Neuronal stem cell (in vitro differentiated cells): ENCODE measurements at regions not wholly inside any gene's neighbourhood (a gene's known extent, or its start where the extent isn't known, plus 50 kb on each side); places are given as distances from the start of the nearest gene placed in this dataset.

Experiments
- DNase-seq: peaks from one replicate; pipeline ENCODE4 v3.0.0-alpha.2; 2013; ENCODE audit warnings: low spot score
- H2AFZ ChIP-seq: one replicate; pipeline ENCODE4 v1.6.1; 2013; ENCODE audit warnings: mild to moderate bottlenecking, low read length, inconsistent platforms
- H2AK5ac ChIP-seq: 2 replicates; pipeline ENCODE4 v1.6.1; 2013; ENCODE audit warnings: low read depth, mild to moderate bottlenecking, inconsistent platforms, low read length, moderate library complexity, mixed read lengths
- H2BK120ac ChIP-seq: 2 replicates; pipeline ENCODE4 v1.6.1; 2013; ENCODE audit warnings: low read depth, mild to moderate bottlenecking, inconsistent platforms, low read length, moderate library complexity, mixed read lengths
- H2BK12ac ChIP-seq: one replicate; pipeline ENCODE4 v1.6.1; 2013; ENCODE audit warnings: low read length, inconsistent platforms
- H2BK15ac ChIP-seq: 2 replicates; pipeline ENCODE4 v1.6.1; 2013; ENCODE audit warnings: mild to moderate bottlenecking, low read length, inconsistent platforms, mixed read lengths
- H2BK5ac ChIP-seq: one replicate; pipeline ENCODE4 v1.6.1; 2013; ENCODE audit warnings: inconsistent platforms, mild to moderate bottlenecking, low read length, moderate library complexity
- H3K14ac ChIP-seq: one replicate; pipeline ENCODE4 v1.6.1; 2013; ENCODE audit warnings: low read length, inconsistent platforms
- H3K18ac ChIP-seq: 2 replicates; pipeline ENCODE4 v1.6.1; 2013; ENCODE audit warnings: low read length, inconsistent platforms
- H3K23ac ChIP-seq: 2 replicates; pipeline ENCODE4 v1.6.1; 2013; ENCODE audit warnings: low read depth, mild to moderate bottlenecking, mixed read lengths, low read length, inconsistent platforms; ENCODE audit not compliant: poor library complexity
- H3K27ac ChIP-seq: replicated peaks from 3 replicates; pipeline ENCODE4 v1.5.1; 2013; ENCODE audit warnings: low read length, inconsistent platforms
- H3K27me3 ChIP-seq, 3 experiments: 2 replicates each; pipeline ENCODE4 v1.6.1; 2013; ENCODE audit warnings: low read length in 3 of 3, mild to moderate bottlenecking in 2 of 3, inconsistent platforms in 1 of 3, low read depth in 1 of 3, mixed read lengths in 1 of 3, moderate library complexity in 1 of 3; ENCODE audit not compliant: control insufficient read depth in 3 of 3, insufficient read depth in 3 of 3
- H3K36me3 ChIP-seq, 2 donors: replicated peaks in 1 of 2; 2 replicates each; pipeline ENCODE4 v1.6.1; 2013; ENCODE audit warnings: low read length in 2 of 2; ENCODE audit not compliant: control insufficient read depth in 2 of 2, insufficient read depth in 2 of 2
- H3K4ac ChIP-seq: 2 replicates; pipeline ENCODE4 v1.6.1; 2013; ENCODE audit warnings: inconsistent platforms, mild to moderate bottlenecking, low read length, moderate library complexity
- H3K4me1 ChIP-seq, 2 donors: 1 replicate in 1 of 2; 2 replicates in 1 of 2; pipeline ENCODE4 v1.6.1; 2013; ENCODE audit warnings: low read length in 2 of 2, low read depth in 1 of 2; ENCODE audit not compliant: control insufficient read depth in 2 of 2, insufficient read depth in 1 of 2
- H3K4me2 ChIP-seq: one replicate; pipeline ENCODE4 v1.6.1; 2013; ENCODE audit warnings: mild to moderate bottlenecking, low read length, inconsistent platforms; ENCODE audit not compliant: insufficient read depth, poor library complexity, severe bottlenecking
- H3K4me3 ChIP-seq, 2 donors: 2 replicates each; pipeline ENCODE4 v1.5.1; 2013; ENCODE audit warnings: low read length in 2 of 2, mild to moderate bottlenecking in 2 of 2, inconsistent platforms in 1 of 2, moderate library complexity in 1 of 2
- H3K79me1 ChIP-seq: one replicate; pipeline ENCODE4 v1.6.1; 2013; ENCODE audit warnings: low read depth, mild to moderate bottlenecking, inconsistent platforms, low read length, moderate library complexity
- H3K9ac ChIP-seq: one replicate; pipeline ENCODE4 v1.6.1; 2013; ENCODE audit warnings: mild to moderate bottlenecking, low read depth, low read length, inconsistent platforms; ENCODE audit not compliant: poor library complexity
- H3K9me3 ChIP-seq, 2 donors: replicated peaks in 1 of 2; 2 replicates each; pipeline versions ENCODE3 to v1.6.1; 2013; ENCODE audit warnings: low read length in 2 of 2, mild to moderate bottlenecking in 2 of 2, inconsistent platforms in 1 of 2, low read depth in 1 of 2, mixed read lengths in 1 of 2, moderate library complexity in 1 of 2; ENCODE audit not compliant: control insufficient read depth in 2 of 2, insufficient read depth in 1 of 2
- H4K8ac ChIP-seq: one replicate; pipeline ENCODE4 v1.6.1; 2013; ENCODE audit warnings: low read depth, mild to moderate bottlenecking, inconsistent platforms, low read length, moderate library complexity
- H4K91ac ChIP-seq: one replicate; pipeline ENCODE4 v1.6.1; 2013; ENCODE audit warnings: low read length, low read depth, mild to moderate bottlenecking, inconsistent platforms; ENCODE audit not compliant: poor library complexity
- WGBS, 2 donors: extraction: QIAGEN DNeasy Blood & Tissue Kit; methylation state at CpG; one replicate each; pipeline ENCODE4 v1.1.7; 2013; ENCODE audit warnings: missing lambda C conversion rate in 2 of 2, mixed read lengths in 1 of 2; ENCODE audit not compliant: insufficient read length in 2 of 2, insufficient replicate concordance in 1 of 2; ENCODE audit errors: extremely low coverage in 2 of 2; 5-methylcytosine and 5-hydroxymethylcytosine counted together

GRCh38 chr4:16437836-16438235 lies 211.6 kb upstream of the TAPT1 start:
- H3K23ac ChIP-seq = no peak overlapping the region
- H4K8ac ChIP-seq = no peak overlapping the region
- no peak overlapping the region for H2AK5ac ChIP-seq
- H3K4me3 ChIP-seq = no peak overlapping the region
- H2AFZ ChIP-seq = no peak overlapping the region
- no peak for DNase-seq
- no peak overlapping the region for H3K18ac ChIP-seq
- H3K9me3 ChIP-seq = peaks cover 0 to 2% of the 10 kb centered on the region in 2 donors
- H3K27ac ChIP-seq = no peak overlapping the region
- H3K36me3 ChIP-seq = no peaks in the 10 kb centered on the region
- no peak overlapping the region for H3K14ac ChIP-seq
- H3K4ac ChIP-seq = no peak overlapping the region
- H3K27me3 ChIP-seq = no peaks in the 10 kb centered on the region
- H4K91ac ChIP-seq = no peak overlapping the region
- H3K4me1 ChIP-seq = no peaks in the 10 kb centered on the region
- H3K4me2 ChIP-seq = no peak overlapping the region
- H2BK15ac ChIP-seq = no peak overlapping the region
- H3K79me1 ChIP-seq = no peaks in the 10 kb centered on the region
- WGBS, 2 donors = no CpG with 5 or more reads among the region's 2 CpGs
- no peak overlapping the region for H2BK5ac ChIP-seq
- H3K9ac ChIP-seq = no peak overlapping the region
- no peak overlapping the region for H2BK12ac ChIP-seq
- H2BK120ac ChIP-seq = no peak overlapping the region

DNA sequence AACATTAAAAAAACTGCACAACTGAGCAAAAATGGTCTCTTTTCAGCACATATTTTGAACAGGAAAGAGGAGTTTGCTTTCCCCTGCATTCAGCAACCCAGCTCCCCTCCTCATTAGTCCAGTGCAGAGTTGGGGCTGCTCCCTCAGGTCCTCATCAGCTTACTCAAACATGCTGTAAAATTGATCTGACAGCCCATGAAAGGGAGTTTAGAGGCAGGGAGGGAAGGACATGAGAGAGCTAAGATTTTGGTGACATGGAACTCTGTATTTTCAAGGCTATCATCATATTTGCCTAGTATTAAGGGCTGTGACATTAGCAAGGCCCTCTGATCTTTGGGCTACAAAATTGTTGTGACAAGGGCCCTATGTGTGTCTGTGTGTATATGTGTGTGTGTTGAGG lies 205.6 kb upstream of the TAPT1 start:
- H2AK5ac ChIP-seq = no peak overlapping the region
- H4K91ac ChIP-seq = no peak overlapping the region
- no peak overlapping the region for H3K14ac ChIP-seq
- H3K4ac ChIP-seq = no peak overlapping the region
- no peaks in the 10 kb centered on the region for H3K27me3 ChIP-seq
- no peaks in the 10 kb centered on the region for H3K36me3 ChIP-seq
- no peak overlapping the region for H3K4me3 ChIP-seq
- no peak overlapping the region for H3K23ac ChIP-seq
- peaks cover 0 to 2% of the 10 kb centered on the region in 2 donors for H3K9me3 ChIP-seq
- no peak overlapping the region for H2BK15ac ChIP-seq
- H2BK12ac ChIP-seq = no peak overlapping the region
- H2AFZ ChIP-seq = no peak overlapping the region
- H3K27ac ChIP-seq = no peak overlapping the region
- no peak overlapping the region for H2BK120ac ChIP-seq
- no peak overlapping the region for H3K18ac ChIP-seq
- H3K4me2 ChIP-seq = no peak overlapping the region
- DNase-seq = no peak
- H2BK5ac ChIP-seq = no peak overlapping the region
- no peak overlapping the region for H3K9ac ChIP-seq
- H3K79me1 ChIP-seq = no peaks in the 10 kb centered on the region
- H4K8ac ChIP-seq = no peak overlapping the region
- peaks cover 0 to 5% of the 10 kb centered on the region in 2 donors for H3K4me1 ChIP-seq

GRCh38 chr4:16418814-16419213 lies 192.5 kb upstream of the TAPT1 start:
- no peak overlapping the region for H2BK15ac ChIP-seq
- H3K36me3 ChIP-seq = no peaks in the 10 kb centered on the region

DNA sequence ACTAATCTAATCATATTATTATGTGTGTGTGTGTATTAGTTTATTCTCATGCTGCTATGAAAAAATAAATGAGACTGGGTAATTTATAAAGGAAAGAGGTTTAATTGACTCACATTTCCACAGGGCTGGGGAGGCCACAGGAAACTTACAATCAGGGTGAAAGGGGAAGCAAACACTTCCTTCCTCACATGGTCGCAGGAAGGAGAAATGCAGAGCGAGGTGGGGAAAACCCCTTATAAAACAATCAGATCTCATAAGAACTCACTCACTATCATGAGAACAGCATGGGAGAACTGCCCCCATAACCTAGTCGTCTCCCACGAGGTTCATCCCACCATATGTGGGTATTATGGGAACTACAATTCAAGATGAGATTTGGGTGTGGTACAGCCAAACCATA lies 190.9 kb upstream of the TAPT1 start:
- H2AK5ac ChIP-seq = no peak overlapping the region
- no peak overlapping the region for H2BK15ac ChIP-seq
- H3K4ac ChIP-seq = no peak overlapping the region
- H3K9me3 ChIP-seq = peaks cover 0 to 4% of the 10 kb centered on the region in 2 donors
- no peaks in the 10 kb centered on the region for H3K36me3 ChIP-seq
- no peak overlapping the region for H3K4me3 ChIP-seq
- no peak for DNase-seq
- no peak overlapping the region for H3K14ac ChIP-seq
- H2BK5ac ChIP-seq = no peak overlapping the region
- no peaks in the 10 kb centered on the region for H3K79me1 ChIP-seq
- no peak overlapping the region for H4K8ac ChIP-seq
- H4K91ac ChIP-seq = no peak overlapping the region
- no peak overlapping the region for H3K9ac ChIP-seq
- H2BK12ac ChIP-seq = no peak overlapping the region
- no peak overlapping the region for H3K27ac ChIP-seq
- H3K27me3 ChIP-seq = peaks cover 0 to 3% (median 0%) of the 10 kb centered on the region in 3 experiments
- no CpG with 5 or more reads among the region's 4 CpGs for WGBS, 2 donors
- H3K18ac ChIP-seq = no peak overlapping the region
- no peak overlapping the region for H3K4me2 ChIP-seq
- no peak overlapping the region for H2AFZ ChIP-seq
- H3K23ac ChIP-seq = no peak overlapping the region
- H3K4me1 ChIP-seq = peaks cover 0 to 2% of the 10 kb centered on the region in 2 donors
- no peak overlapping the region for H2BK120ac ChIP-seq

More at GRCh38 chr4:16418814-16419213, 192.5 kb upstream of the TAPT1 start:
- Histone ChIP-seq H3K18ac (no peak overlapping the region), H4K8ac (no peak overlapping the region), H4K91ac (no peak overlapping the region), H2BK5ac (no peak overlapping the region), H3K4me2 (no peak overlapping the region), H3K14ac (no peak overlapping the region), H3K27me3 (peaks cover 0 to 3% (median 0%) of the 10 kb centered on the region in 3 experiments), H3K4ac (no peak overlapping the region), H3K4me1 (peaks cover 0 to 2% of the 10 kb centered on the region in 2 donors), H2BK12ac (no peak overlapping the region), H3K9ac (no peak overlapping the region), H2AFZ (no peak overlapping the region), H3K4me3 (no peak overlapping the region), H2AK5ac (no peak overlapping the region), H3K79me1 (no peaks in the 10 kb centered on the region), H3K23ac (no peak overlapping the region), H2BK120ac (no peak overlapping the region), H3K27ac (no peak overlapping the region), H3K9me3 (peaks cover 0 to 4% of the 10 kb centered on the region in 2 donors)
- no peak for DNase-seq
